ENCODE measurements at regions not wholly inside any gene's neighbourhood (a gene's known extent, or its start where the extent isn't known, plus 50 kb on each side); places are given as distances from the start of the nearest gene placed in this dataset.

DNA sequence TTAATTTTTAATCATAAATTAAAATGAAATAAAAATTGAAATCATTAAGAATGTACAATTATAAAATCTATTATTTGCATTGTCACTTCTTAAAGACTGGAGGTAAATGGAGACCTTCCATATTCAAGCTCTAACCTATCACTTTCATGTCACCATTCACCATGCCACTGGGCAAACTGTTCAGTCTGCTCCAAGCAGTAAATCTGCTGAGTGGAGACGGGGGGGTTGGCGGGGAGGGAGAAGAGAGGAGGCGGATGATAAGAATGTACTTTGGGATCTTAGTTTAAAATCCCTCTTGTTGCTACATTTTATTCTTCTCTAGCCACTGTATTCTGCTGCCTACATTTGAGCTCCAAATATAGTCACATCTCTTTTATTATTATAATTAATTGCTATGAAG, 365.9 kb upstream of the NFIA start (continued):
- TF ChIP-seq CHD7 (IDR thresholded peaks at IDR 0.05; ENCODE audit: insufficient replicate concordance, low read length) = no peak
- no peak for TF ChIP-seq SP2 (IDR thresholded peaks at IDR 0.05; ENCODE audit: low read length)
- TF ChIP-seq EZH2 (IDR thresholded peaks at IDR 0.05; ENCODE audit: low read depth, low read length, severe bottlenecking) = no peak
- TF ChIP-seq, protein P1, sequence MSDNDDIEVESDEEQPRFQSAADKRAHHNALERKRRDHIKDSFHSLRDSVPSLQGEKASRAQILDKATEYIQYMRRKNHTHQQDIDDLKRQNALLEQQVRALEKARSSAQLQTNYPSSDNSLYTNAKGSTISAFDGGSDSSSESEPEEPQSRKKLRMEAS (IDR thresholded peaks at IDR 0.05) = no peak
- no peak for TF ChIP-seq SIN3A (conservative IDR thresholded peaks at IDR 0.05 in 1 of 2, IDR thresholded peaks at IDR 0.05 in 1 of 2; ENCODE audit: low read depth in 1 of 2, low read length in 2 of 2)
- TF ChIP-seq POLR2A (IDR thresholded peaks at IDR 0.05; ENCODE audit: control extremely low read depth in 1 of 2, low read depth in 2 of 2, low read length in 2 of 2) = no peak
- TF ChIP-seq SP1 (IDR thresholded peaks at IDR 0.05; ENCODE audit: low read depth, low read length) = no peak
- TF ChIP-seq TAF7 (optimal IDR thresholded peaks at IDR 0.05; ENCODE audit: borderline replicate concordance, low read depth, low read length) = no peak
- no peak for TF ChIP-seq KDM5A (IDR thresholded peaks at IDR 0.05; ENCODE audit: low read length)
- no peak for TF ChIP-seq RNF2 (IDR thresholded peaks at IDR 0.05; ENCODE audit: borderline replicate concordance, low read depth, low read length, missing control alignments, poor library complexity, severe bottlenecking)
